Endothelial cell of umbilical vein (primary cell): ENCODE measurements at regions not wholly inside any gene's neighbourhood (a gene's known extent, or its start where the extent isn't known, plus 50 kb on each side); places are given as distances from the start of the nearest gene placed in this dataset.

Experiments used
- BruUV-seq: library from RNA; stranded (reverse); fragments of 400-500 nt; replicated peaks from 2 replicates; lab custom pipeline; 2021; lab: Mats Ljungman, UMichigan
- CTCF ChIA-PET: fragments of 300-600, 350-600 bp; sonication (Branson Sonifier 250); formaldehyde crosslinking; loops from one replicate; lab custom pipeline; 2021; ENCODE audit warnings: antibody characterized with exemption, inconsistent platforms; lab: Charles Lee
- POLR2A ChIA-PET: fragments of 300-600, 350-600 bp; sonication (Branson Sonifier 250); formaldehyde crosslinking; loops from one replicate; lab custom pipeline; 2021; ENCODE audit warnings: antibody characterized with exemption, inconsistent platforms; lab: Charles Lee
- DNase-seq: peaks from one replicate; pipeline ENCODE4 v3.0.0-alpha.2; 2011; ENCODE audit warnings: low read depth, low spot score
- FAIRE-seq: peaks from 2 replicates; lab custom pipeline; 2011; peaks lifted over from hg19 to GRCh38; lab: Jason Lieb, UNC
- H2AFZ ChIP-seq: 2 replicates; pipeline ENCODE4 v1.6.0; 2012; ENCODE audit warnings: low read depth, low read length, control low read depth, inconsistent platforms
- H3K27ac ChIP-seq: 2 replicates; pipeline ENCODE4 v1.5.1; 2011; ENCODE audit warnings: low read depth, mild to moderate bottlenecking, control low read depth, low read length, moderate library complexity; ENCODE audit not compliant: insufficient read depth
- H3K27me3 ChIP-seq, 2 experiments: 2 replicates each; pipeline versions ENCODE4 v1.6.0 to v1.6.1; 2011; ENCODE audit warnings: low read length in 2 of 2, mixed read lengths in 1 of 2; ENCODE audit not compliant: control insufficient read depth in 2 of 2, insufficient read depth in 2 of 2
- H3K36me3 ChIP-seq, 2 experiments: 2 replicates in 1 of 2; 3 replicates in 1 of 2; pipeline ENCODE4 v1.5.1; 2011; ENCODE audit warnings: low read length in 2 of 2, mild to moderate bottlenecking in 1 of 2, moderate library complexity in 1 of 2; ENCODE audit not compliant: control insufficient read depth in 2 of 2, insufficient read depth in 2 of 2; ENCODE audit errors: extremely low read depth in 1 of 2
- H3K4me1 ChIP-seq: 3 replicates; pipeline ENCODE4 v1.5.1; 2011; ENCODE audit warnings: mild to moderate bottlenecking, low read length; ENCODE audit not compliant: control insufficient read depth, insufficient read depth; ENCODE audit errors: extremely low read depth
- H3K4me2 ChIP-seq: 2 replicates; pipeline ENCODE4 v1.6.1; 2011; ENCODE audit warnings: low read length, control low read depth, mixed read lengths; ENCODE audit not compliant: insufficient read depth
- H3K4me3 ChIP-seq, 3 experiments: fragments of 200-600 bp in 1 of 3; sonication (generic), shearing (Covaris generic) in 1 of 3; replicated peaks in 1 of 3; 2 replicates each; pipeline ENCODE4 v1.5.1; 2011 to 2016; ENCODE audit warnings: control low read depth in 3 of 3, low read length in 3 of 3, mild to moderate bottlenecking in 2 of 3, inconsistent platforms in 1 of 3, low read depth in 1 of 3, moderate library complexity in 1 of 3; ENCODE audit not compliant: insufficient read depth in 1 of 3
- H3K79me2 ChIP-seq: 2 replicates; pipeline ENCODE4 v1.6.0; 2012; ENCODE audit warnings: low read length, inconsistent platforms; ENCODE audit not compliant: control insufficient read depth, insufficient read depth
- H3K9ac ChIP-seq: replicated peaks from 2 replicates; pipeline ENCODE3; 2011; ENCODE audit warnings: low read length, control low read depth; ENCODE audit not compliant: insufficient read depth; ENCODE audit errors: extremely low read depth
- H3K9me1 ChIP-seq: replicated peaks from 3 replicates; pipeline ENCODE4 v1.6.0; 2011; ENCODE audit warnings: mild to moderate bottlenecking, low read length; ENCODE audit not compliant: control insufficient read depth, insufficient read depth; ENCODE audit errors: extremely low read depth
- H3K9me3 ChIP-seq: replicated peaks from 2 replicates; pipeline ENCODE4 v1.5.1; 2012; ENCODE audit warnings: low read length, inconsistent platforms; ENCODE audit not compliant: control insufficient read depth, insufficient read depth
- H4K20me1 ChIP-seq: replicated peaks from 2 replicates; pipeline ENCODE3; 2011; ENCODE audit warnings: mild to moderate bottlenecking, low read length; ENCODE audit not compliant: control insufficient read depth, insufficient read depth; ENCODE audit errors: extremely low read depth
- CTCF ChIP-seq, 2 donors: IDR thresholded peaks; 1 replicate in 1 of 2; 2 replicates in 1 of 2; pipeline ENCODE4 v1.5.1; 2011; ENCODE audit warnings: low read length in 2 of 2, mild to moderate bottlenecking in 2 of 2, moderate library complexity in 2 of 2, control low read depth in 1 of 2, inconsistent platforms in 1 of 2, low read depth in 1 of 2; ENCODE audit not compliant: insufficient read depth in 1 of 2; ENCODE audit errors: extremely low read depth in 1 of 2
- EZH2 ChIP-seq: IDR thresholded peaks from 2 replicates; pipeline ENCODE4 v1.6.1; 2012; ENCODE audit warnings: borderline replicate concordance, low read depth, mild to moderate bottlenecking, moderate library complexity, low read length, inconsistent platforms; ENCODE audit not compliant: severe bottlenecking
- FOS ChIP-seq: IDR thresholded peaks from 2 replicates; pipeline ENCODE4 v1.6.1; 2011; ENCODE audit warnings: mild to moderate bottlenecking, low read length, moderate library complexity, borderline replicate concordance; ENCODE audit not compliant: insufficient read depth
- GATA2 ChIP-seq: IDR thresholded peaks from 2 replicates; pipeline ENCODE4 v1.7.0; 2011; ENCODE audit warnings: low read depth, mild to moderate bottlenecking, moderate library complexity, mixed read lengths, low read length; ENCODE audit not compliant: insufficient read length, insufficient read depth
- JUN ChIP-seq: IDR thresholded peaks from 2 replicates; pipeline ENCODE4 v1.6.1; 2011; ENCODE audit warnings: borderline replicate concordance, low read depth; ENCODE audit not compliant: insufficient read length, insufficient read depth
- MAX ChIP-seq: IDR thresholded peaks from 2 replicates; pipeline ENCODE4 v1.6.1; 2011; ENCODE audit not compliant: insufficient read depth, insufficient read length
- MYC ChIP-seq: IDR thresholded peaks from one replicate; pipeline ENCODE4 v1.6.1; 2011; ENCODE audit warnings: mild to moderate bottlenecking, low read depth, low read length
- POLR2A ChIP-seq: IDR thresholded peaks from 2 replicates; pipeline ENCODE4 v1.6.1; 2012; ENCODE audit warnings: low read depth, mild to moderate bottlenecking, control low read depth, low read length
- POLR2AphosphoS5 ChIP-seq: IDR thresholded peaks from 2 replicates; pipeline ENCODE4 v1.6.1; 2012; ENCODE audit warnings: low read depth, mild to moderate bottlenecking, control low read depth, low read length, moderate library complexity; ENCODE audit not compliant: insufficient read depth
- dilution Hi-C: fragments of 300-500 bp; cut with MboI; formaldehyde crosslinking; loops from one replicate; pipeline ENCODE4 v1.15.0; 2019; ENCODE audit warnings: low sequenced_read_pairs; ENCODE audit not compliant: extremely low pct_ligation_motif_present
- intact Hi-C: fragments of 100-400 bp; cut with micrococcal nuclease; formaldehyde crosslinking; loops from one replicate; pipeline ENCODE4 v1.10.0; 2022

- Histone ChIP-seq H3K79me2 (no peaks in the 10 kb centered on the region), H2AFZ (no peak overlapping the region), H4K20me1 (no peaks in the 10 kb centered on the region), H3K9me3 (no peaks in the 10 kb centered on the region), H3K9me1 (no peaks in the 10 kb centered on the region), H3K27me3 (peaks cover 6 to 17% of the 10 kb centered on the region in 2 experiments), H3K4me1 (no peaks in the 10 kb centered on the region), H3K9ac (no peak overlapping the region), H3K27ac (no peak overlapping the region), H3K4me2 (no peak overlapping the region), H3K4me3 (no peak overlapping the region), H3K36me3 (no peaks in the 10 kb centered on the region)
- DNase-seq (peak; percentile 38), FAIRE-seq (peak; percentile 24)
- intact Hi-C loops = no loop called here
- ChIA-PET POLR2A (no interaction called here), CTCF (no interaction called here)
- TF ChIP-seq EZH2 (no peak), POLR2AphosphoS5 (no peak), MYC (no peak), JUN (no peak), CTCF (IDR thresholded peaks at IDR 0.05; ENCODE audit: extremely low read depth in 1 of 2, insufficient read depth in 1 of 2, low read depth in 1 of 2, low read length in 2 of 2) (no peak), GATA2 (no peak), POLR2A (no peak), FOS (no peak), MAX (no peak)
- no TSS peak for BruUV-seq
- dilution Hi-C loops = no loop called here
Measured at GRCh38 chr5:56496581-56497063, 263.5 kb upstream of the ANKRD55 start.
